HEK293 (cell line): ENCODE measurements at regions not wholly inside any gene's neighbourhood (a gene's known extent, or its start where the extent isn't known, plus 50 kb on each side); places are given as distances from the start of the nearest gene placed in this dataset.

ENCODE experiments used
- CTCF ChIA-PET: fragments of 350-600 bp; formaldehyde crosslinking; extraction: SDS; loops from one replicate; lab custom pipeline; 2021; ENCODE audit warnings: antibody characterized with exemption; lab: Yijun Ruan, JAX
- POLR2A ChIA-PET: fragments of 300-600 bp; formaldehyde crosslinking; extraction: SDS; loops from one replicate; lab custom pipeline; 2020; ENCODE audit warnings: antibody characterized with exemption, inconsistent platforms; lab: Yijun Ruan, JAX
- H3K27ac ChIP-seq: fragments of 200-500 bp; sonication (Bioruptor generic); 2 replicates; pipeline ENCODE4 v1.5.1; 2014; ENCODE audit warnings: low read depth, low read length, control low read depth, inconsistent platforms; ENCODE audit errors: extremely low read depth
- H3K36me3 ChIP-seq, 2 experiments: fragments of 200-500 bp in 1 of 2; sonication (Bioruptor generic) in 1 of 2; 1 replicate in 1 of 2; 2 replicates in 1 of 2; pipeline ENCODE4 v1.5.1; 2014 to 2017; ENCODE audit warnings: inconsistent platforms in 2 of 2, low read length in 2 of 2; ENCODE audit not compliant: control insufficient read depth in 2 of 2, insufficient read depth in 1 of 2
- H3K4me1 ChIP-seq: fragments of 200-500 bp; sonication (Bioruptor generic); 2 replicates; pipeline ENCODE4 v1.5.1; 2014; ENCODE audit warnings: mild to moderate bottlenecking, low read length, inconsistent platforms; ENCODE audit not compliant: control insufficient read depth, insufficient read depth
- H3K4me3 ChIP-seq: 2 replicates; pipeline ENCODE4 v1.5.1; 2011; ENCODE audit warnings: low read depth, mild to moderate bottlenecking, control low read depth, low read length, moderate library complexity
- H3K9me3 ChIP-seq: fragments of 200-500 bp; sonication (Bioruptor generic); 2 replicates; pipeline ENCODE4 v1.5.1; 2014; ENCODE audit warnings: low read depth, low read length, inconsistent platforms; ENCODE audit not compliant: control insufficient read depth, insufficient read depth
- KLF9 ChIP-seq: fragments of 450-650 bp; formaldehyde crosslinking; IDR thresholded peaks from 2 replicates; pipeline ENCODE4 v1.5.1; 2016; ENCODE audit warnings: missing biosample characterization, missing genetic modification characterization, low read depth
- ZBTB20 ChIP-seq: fragments of 450-650 bp; formaldehyde crosslinking; IDR thresholded peaks from 2 replicates; pipeline ENCODE4 v1.5.1; 2016; ENCODE audit warnings: missing biosample characterization, missing genetic modification characterization
- ZBTB44 ChIP-seq: fragments of 450-650 bp; IDR thresholded peaks from 2 replicates; pipeline ENCODE4 v1.5.1; 2018; ENCODE audit warnings: missing biosample characterization, mild to moderate bottlenecking, missing genetic modification characterization
- ZBTB6 ChIP-seq: fragments of 450-650 bp; formaldehyde crosslinking; IDR thresholded peaks from 2 replicates; pipeline ENCODE4 v1.5.1; 2017; ENCODE audit warnings: missing biosample characterization, missing genetic modification characterization
- ZFP41 ChIP-seq: fragments of 450-650 bp; formaldehyde crosslinking; IDR thresholded peaks from 2 replicates; pipeline ENCODE4 v1.5.1; 2016; ENCODE audit warnings: missing biosample characterization, missing genetic modification characterization, borderline replicate concordance
- ZNF146 ChIP-seq: fragments of 450-650 bp; formaldehyde crosslinking; IDR thresholded peaks from 2 replicates; pipeline ENCODE4 v1.5.1; 2016; ENCODE audit warnings: missing biosample characterization, missing genetic modification characterization
- ZNF169 ChIP-seq: fragments of 450-650 bp; formaldehyde crosslinking; IDR thresholded peaks from 2 replicates; pipeline ENCODE4 v1.5.1; 2016; ENCODE audit warnings: missing biosample characterization, missing genetic modification characterization
- ZNF223 ChIP-seq: fragments of 450-650 bp; formaldehyde crosslinking; IDR thresholded peaks from 2 replicates; pipeline ENCODE4 v1.5.1; 2016; ENCODE audit warnings: missing biosample characterization, missing genetic modification characterization
- ZNF366 ChIP-seq: fragments of 450-650 bp; formaldehyde crosslinking; conservative IDR thresholded peaks from 2 replicates; pipeline ENCODE4 v1.5.1; 2016; ENCODE audit warnings: missing biosample characterization, missing genetic modification characterization
- ZNF37A ChIP-seq: fragments of 450-650 bp; IDR thresholded peaks from 2 replicates; pipeline ENCODE4 v1.5.1; 2018; ENCODE audit warnings: missing biosample characterization, missing genetic modification characterization
- ZNF514 ChIP-seq: fragments of 450-650 bp; formaldehyde crosslinking; IDR thresholded peaks from 2 replicates; pipeline ENCODE4 v1.5.1; 2016; ENCODE audit warnings: missing biosample characterization, missing genetic modification characterization
- ZNF518A ChIP-seq: fragments of 450-650 bp; formaldehyde crosslinking; conservative IDR thresholded peaks from 2 replicates; pipeline ENCODE4 v1.5.1; 2016; ENCODE audit warnings: low read depth, missing biosample characterization, missing genetic modification characterization
- ZNF585B ChIP-seq: fragments of 450-650 bp; formaldehyde crosslinking; IDR thresholded peaks from 2 replicates; pipeline ENCODE4 v1.5.1; 2016; ENCODE audit warnings: missing biosample characterization, missing genetic modification characterization
- ZNF654 ChIP-seq: fragments of 450-650 bp; formaldehyde crosslinking; IDR thresholded peaks from 2 replicates; pipeline ENCODE4 v1.5.1; 2016; ENCODE audit warnings: low read depth, missing biosample characterization, missing genetic modification characterization
- ZNF76 ChIP-seq: fragments of 450-650 bp; formaldehyde crosslinking; IDR thresholded peaks from 2 replicates; pipeline ENCODE4; 2016; ENCODE audit warnings: low read depth, missing biosample characterization, missing genetic modification characterization, borderline replicate concordance
- ZNF792 ChIP-seq: fragments of 450-650 bp; formaldehyde crosslinking; IDR thresholded peaks from 2 replicates; pipeline ENCODE4 v1.5.1; 2016; ENCODE audit warnings: missing biosample characterization, missing genetic modification characterization

GRCh38 chr2:64287202-64287740, 143.1 kb upstream of the PELI1 start:
- Histone ChIP-seq H3K4me3 (no peak overlapping the region), H3K27ac (no peak overlapping the region), H3K9me3 (no peaks in the 10 kb centered on the region), H3K4me1 (no peaks in the 10 kb centered on the region), H3K36me3 (no peaks in the 10 kb centered on the region)
- POLR2A ChIA-PET, result no interaction called here
- CTCF ChIA-PET, result no interaction called here
- TF ChIP-seq ZBTB20 (tag by site-specific recombination) (no peak), ZNF514 (tag by site-specific recombination) (no peak), ZNF792 (tag by site-specific recombination) (no peak), KLF9 (tag by site-specific recombination) (no peak)

- Histone ChIP-seq H3K27ac (no peak overlapping the region), H3K9me3 (no peaks in the 10 kb centered on the region), H3K36me3 (no peaks in the 10 kb centered on the region)
- no peak for TF ChIP-seq ZNF169
- no peak for TF ChIP-seq ZNF654 (tag by site-specific recombination)
- TF ChIP-seq ZNF585B, result no peak
- TF ChIP-seq ZNF366 (tag by site-specific recombination), result no peak
- no peak for TF ChIP-seq ZNF146 (tag by site-specific recombination)
- TF ChIP-seq ZNF223 (tag by site-specific recombination), result no peak
- no peak for TF ChIP-seq ZFP41 (tag by site-specific recombination)
- no peak for TF ChIP-seq ZNF76 (tag by site-specific recombination)
- no peak for TF ChIP-seq ZNF518A (tag by site-specific recombination)
- TF ChIP-seq ZBTB44, result no peak
- TF ChIP-seq ZBTB6 (tag by site-specific recombination), result no peak
- TF ChIP-seq ZNF37A (tag by site-specific recombination), result no peak
- TF ChIP-seq, all 188 proteins: peak for 0
- POLR2A ChIA-PET, result no interaction called here
- Histone ChIP-seq H3K4me3 (no peak overlapping the region), H3K4me1 (no peaks in the 10 kb centered on the region)
- CTCF ChIA-PET, result no interaction called here
These were observed 144.3 kb upstream of the PELI1 start for GRCh38 chr2:64288321-64289193.
